ENCODE measurements at regions not wholly inside any gene's neighbourhood (a gene's known extent, or its start where the extent isn't known, plus 50 kb on each side); places are given as distances from the start of the nearest gene placed in this dataset.

GRCh38 chr3:154801729-154802128 is 278.4 kb upstream of the MME start:
- no peak for DNase-seq

- DNase-seq: no peak
Measured at GRCh38 chr3:154799800-154800199, 280.3 kb upstream of the MME start.

- DNase-seq: no peak
Measured at GRCh38 chr3:154795582-154795981, 284.5 kb upstream of the MME start.

- DNase-seq: no peak
Measured at GRCh38 chr3:154794814-154795445, 285.2 kb upstream of the MME start.

- no peak for DNase-seq
Measured at GRCh38 chr3:154794391-154794790, 285.7 kb upstream of the MME start.

GRCh38 chr3:154792828-154793227 is 287.3 kb upstream of the MME start:
- DNase-seq: no peak

GRCh38 chr3:154791611-154792010 is 288.5 kb upstream of the MME start:
- no peak for DNase-seq

- no peak for DNase-seq
Measured at GRCh38 chr3:154786724-154787123, 293.4 kb upstream of the MME start.

GRCh38 chr3:154783521-154783931 is 296.6 kb upstream of the MME start:
- DNase-seq: no peak

- DNase-seq: no peak
Measured at GRCh38 chr3:154783061-154783460, 297.1 kb upstream of the MME start.

- DNase-seq: no peak
Measured at GRCh38 chr3:154782151-154782550, 298.0 kb upstream of the MME start.

GRCh38 chr3:154781595-154781994 is 298.5 kb upstream of the MME start:
- DNase-seq: no peak

- no peak for DNase-seq
Measured at GRCh38 chr3:154780263-154780662, 299.9 kb upstream of the MME start.

GRCh38 chr3:154779571-154779970 is 300.5 kb upstream of the MME start:
- DNase-seq: no peak

- DNase-seq: no peak
Measured at GRCh38 chr3:154778057-154778456, 302.1 kb upstream of the MME start.

GRCh38 chr3:154776549-154777225 is 303.4 kb upstream of the MME start:
- DNase-seq: peak; percentile 75

- DNase-seq: peak; percentile 75
Measured at GRCh38 chr3:154775821-154776548, 304.1 kb upstream of the MME start.

GRCh38 chr3:154766765-154767503 is 313.2 kb upstream of the MME start:
- DNase-seq: no peak

- no peak for DNase-seq
Measured at GRCh38 chr3:154764856-154765640, 315.1 kb upstream of the MME start.

- DNase-seq: no peak
Measured at GRCh38 chr3:154762486-154762885, 317.6 kb upstream of the MME start.

GRCh38 chr3:154759966-154760365 is 320.2 kb upstream of the MME start:
- no peak for DNase-seq

GRCh38 chr3:154758109-154758868 is 321.8 kb upstream of the MME start:
- DNase-seq: peak; percentile 5

All from COR-L47 (cell line).